B cell (primary cell): ENCODE measurements at regions not wholly inside any gene's neighbourhood (a gene's known extent, or its start where the extent isn't known, plus 50 kb on each side); places are given as distances from the start of the nearest gene placed in this dataset.

Experiments used
- EZH2 ChIP-seq: IDR thresholded peaks from 2 replicates; pipeline ENCODE4 v1.6.1; 2012; ENCODE audit warnings: borderline replicate concordance, low read depth, mild to moderate bottlenecking, moderate library complexity, low read length; ENCODE audit not compliant: insufficient read depth, poor library complexity, severe bottlenecking
- TF ChIP-seq, protein P1 (sequence below): fragments of 200-600 bp; IDR thresholded peaks from one replicate; pipeline ENCODE4 v1.8.0; 2022; ENCODE audit warnings: antibody characterized with exemption, mild to moderate bottlenecking

DNA sequence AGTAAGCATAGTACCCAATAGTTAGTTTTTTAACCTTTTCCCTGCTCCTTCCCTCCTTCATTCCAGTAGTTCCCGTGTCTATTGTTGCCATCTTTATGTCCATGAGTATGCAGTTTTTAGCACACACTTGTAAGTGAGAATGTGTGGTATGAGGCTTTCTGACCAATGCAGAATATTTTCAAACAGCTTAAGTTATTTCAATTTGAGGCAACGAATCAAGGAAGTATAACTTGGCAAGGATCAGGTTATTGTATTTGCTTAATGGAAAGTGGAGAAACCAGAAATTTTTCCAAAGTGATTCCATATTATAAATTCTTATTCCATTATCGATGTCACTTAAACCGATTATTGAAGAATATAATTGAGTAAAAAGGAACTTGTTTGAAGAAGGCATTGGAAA is 954.8 kb downstream of the GBE1 start:
- TF ChIP-seq, protein P1, sequence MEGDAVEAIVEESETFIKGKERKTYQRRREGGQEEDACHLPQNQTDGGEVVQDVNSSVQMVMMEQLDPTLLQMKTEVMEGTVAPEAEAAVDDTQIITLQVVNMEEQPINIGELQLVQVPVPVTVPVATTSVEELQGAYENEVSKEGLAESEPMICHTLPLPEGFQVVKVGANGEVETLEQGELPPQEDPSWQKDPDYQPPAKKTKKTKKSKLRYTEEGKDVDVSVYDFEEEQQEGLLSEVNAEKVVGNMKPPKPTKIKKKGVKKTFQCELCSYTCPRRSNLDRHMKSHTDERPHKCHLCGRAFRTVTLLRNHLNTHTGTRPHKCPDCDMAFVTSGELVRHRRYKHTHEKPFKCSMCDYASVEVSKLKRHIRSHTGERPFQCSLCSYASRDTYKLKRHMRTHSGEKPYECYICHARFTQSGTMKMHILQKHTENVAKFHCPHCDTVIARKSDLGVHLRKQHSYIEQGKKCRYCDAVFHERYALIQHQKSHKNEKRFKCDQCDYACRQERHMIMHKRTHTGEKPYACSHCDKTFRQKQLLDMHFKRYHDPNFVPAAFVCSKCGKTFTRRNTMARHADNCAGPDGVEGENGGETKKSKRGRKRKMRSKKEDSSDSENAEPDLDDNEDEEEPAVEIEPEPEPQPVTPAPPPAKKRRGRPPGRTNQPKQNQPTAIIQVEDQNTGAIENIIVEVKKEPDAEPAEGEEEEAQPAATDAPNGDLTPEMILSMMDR = no peak
- TF ChIP-seq EZH2 = no peak
